Prostate gland (tissue), 2 donors: ENCODE measurements at regions not wholly inside any gene's neighbourhood (a gene's known extent, or its start where the extent isn't known, plus 50 kb on each side); places are given as distances from the start of the nearest gene placed in this dataset.
"Not testable (repeated sequence)": the region's sequence is repeated elsewhere in the genome, so short reads cannot be mapped to it uniquely, and the experiment has no call there.

Experiments used
- DNase-seq: peaks from one replicate; pipeline ENCODE4 v3.0.0-alpha.2; 2019; ENCODE audit warnings: low spot score
- H3K27ac ChIP-seq, 2 donors: fragments of 200-600 bp; sonication (generic); 2 replicates each; pipeline ENCODE4 v1.5.1; 2017 to 2019
- H3K27me3 ChIP-seq: fragments of 200-600 bp; sonication (generic); replicated peaks from 2 replicates; pipeline ENCODE4 v1.5.1; 2019; ENCODE audit not compliant: insufficient read depth
- H3K36me3 ChIP-seq, 2 donors: fragments of 200-600 bp; sonication (generic); 1 replicate in 1 of 2; 2 replicates in 1 of 2; pipeline versions ENCODE4 v1.5.1 to v1.8.1; 2017 to 2019
- H3K4me1 ChIP-seq: fragments of 200-600 bp; sonication (generic); replicated peaks from 2 replicates; pipeline ENCODE4 v1.5.1; 2019
- H3K4me3 ChIP-seq, 2 donors: fragments of 200-600 bp; sonication (generic); 2 replicates each; pipeline ENCODE4 v1.5.1; 2017 to 2019
- H3K9me3 ChIP-seq: fragments of 200-600 bp; sonication (generic); 2 replicates; pipeline ENCODE4 v1.5.1; 2017
- POLR2A ChIP-seq: fragments of 450-650 bp; IDR thresholded peaks from one replicate; pipeline ENCODE4 v1.6.1; 2016; ENCODE audit warnings: antibody characterized with exemption, mild to moderate bottlenecking
- POLR2AphosphoS5 ChIP-seq: sonication (generic); formaldehyde crosslinking; IDR thresholded peaks from one replicate; pipeline ENCODE4 v1.6.1; 2017; ENCODE audit warnings: antibody characterized with exemption
- WGBS: methylation state at CpG from one replicate; pipeline ENCODE4 v1.1.5; 2018; 5-methylcytosine and 5-hydroxymethylcytosine counted together
- intact Hi-C: fragments of 100-400 bp; cut with DNase I; formaldehyde crosslinking; loops from one replicate; pipeline ENCODE4 v1.14.2; 2022
- TF ChIP-seq, protein P1 (sequence below), 4 experiments: fragments of 200-600 bp in 2 of 4; fragments of 450-650 bp in 2 of 4; sonication (generic) in 2 of 4; IDR thresholded peaks; 1 replicate in 3 of 4; 2 replicates in 1 of 4; pipeline ENCODE4 v1.5.1; 2016 to 2019; ENCODE audit warnings: antibody characterized with exemption in 4 of 4, mild to moderate bottlenecking in 2 of 4, moderate library complexity in 2 of 4

DNA sequence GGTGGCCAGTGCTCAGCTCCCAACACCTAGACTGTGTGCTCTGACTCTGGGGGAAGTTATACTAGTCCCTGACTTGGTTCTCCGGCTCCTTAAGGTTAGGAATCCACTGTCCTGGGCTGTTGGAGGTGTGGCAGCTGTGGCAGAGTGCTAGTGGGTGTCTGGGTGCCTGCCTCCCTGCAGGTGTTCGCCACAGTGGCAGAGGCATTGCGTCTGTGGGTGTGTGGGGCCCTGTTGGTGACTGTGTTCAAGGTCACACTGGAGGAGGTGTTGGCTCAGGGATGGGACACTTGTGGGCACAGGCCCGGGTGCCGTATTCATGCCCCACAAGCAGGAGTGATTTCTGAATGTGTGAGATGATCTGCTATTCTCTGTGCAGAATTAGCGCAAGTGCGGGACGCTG lies 467.4 kb downstream of the TMEM121 start:
- H3K36me3 ChIP-seq = no peaks in the 10 kb centered on the region
- H3K4me1 ChIP-seq = no peaks in the 10 kb centered on the region
- 80% methylated on average over 8 of the region's 8 CpGs for WGBS
- TF ChIP-seq POLR2A (no peak), POLR2AphosphoS5 (no peak)
- TF ChIP-seq, protein P1, sequence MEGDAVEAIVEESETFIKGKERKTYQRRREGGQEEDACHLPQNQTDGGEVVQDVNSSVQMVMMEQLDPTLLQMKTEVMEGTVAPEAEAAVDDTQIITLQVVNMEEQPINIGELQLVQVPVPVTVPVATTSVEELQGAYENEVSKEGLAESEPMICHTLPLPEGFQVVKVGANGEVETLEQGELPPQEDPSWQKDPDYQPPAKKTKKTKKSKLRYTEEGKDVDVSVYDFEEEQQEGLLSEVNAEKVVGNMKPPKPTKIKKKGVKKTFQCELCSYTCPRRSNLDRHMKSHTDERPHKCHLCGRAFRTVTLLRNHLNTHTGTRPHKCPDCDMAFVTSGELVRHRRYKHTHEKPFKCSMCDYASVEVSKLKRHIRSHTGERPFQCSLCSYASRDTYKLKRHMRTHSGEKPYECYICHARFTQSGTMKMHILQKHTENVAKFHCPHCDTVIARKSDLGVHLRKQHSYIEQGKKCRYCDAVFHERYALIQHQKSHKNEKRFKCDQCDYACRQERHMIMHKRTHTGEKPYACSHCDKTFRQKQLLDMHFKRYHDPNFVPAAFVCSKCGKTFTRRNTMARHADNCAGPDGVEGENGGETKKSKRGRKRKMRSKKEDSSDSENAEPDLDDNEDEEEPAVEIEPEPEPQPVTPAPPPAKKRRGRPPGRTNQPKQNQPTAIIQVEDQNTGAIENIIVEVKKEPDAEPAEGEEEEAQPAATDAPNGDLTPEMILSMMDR (IDR thresholded peaks at IDR 0.05) = no peak
- intact Hi-C loops = no loop called here
- DNase-seq = no peak
- no peaks in the 10 kb centered on the region for H3K27me3 ChIP-seq
- no peak overlapping the region for H3K4me3 ChIP-seq
- no peak overlapping the region for H3K27ac ChIP-seq
- no peaks in the 10 kb centered on the region for H3K9me3 ChIP-seq

DNA sequence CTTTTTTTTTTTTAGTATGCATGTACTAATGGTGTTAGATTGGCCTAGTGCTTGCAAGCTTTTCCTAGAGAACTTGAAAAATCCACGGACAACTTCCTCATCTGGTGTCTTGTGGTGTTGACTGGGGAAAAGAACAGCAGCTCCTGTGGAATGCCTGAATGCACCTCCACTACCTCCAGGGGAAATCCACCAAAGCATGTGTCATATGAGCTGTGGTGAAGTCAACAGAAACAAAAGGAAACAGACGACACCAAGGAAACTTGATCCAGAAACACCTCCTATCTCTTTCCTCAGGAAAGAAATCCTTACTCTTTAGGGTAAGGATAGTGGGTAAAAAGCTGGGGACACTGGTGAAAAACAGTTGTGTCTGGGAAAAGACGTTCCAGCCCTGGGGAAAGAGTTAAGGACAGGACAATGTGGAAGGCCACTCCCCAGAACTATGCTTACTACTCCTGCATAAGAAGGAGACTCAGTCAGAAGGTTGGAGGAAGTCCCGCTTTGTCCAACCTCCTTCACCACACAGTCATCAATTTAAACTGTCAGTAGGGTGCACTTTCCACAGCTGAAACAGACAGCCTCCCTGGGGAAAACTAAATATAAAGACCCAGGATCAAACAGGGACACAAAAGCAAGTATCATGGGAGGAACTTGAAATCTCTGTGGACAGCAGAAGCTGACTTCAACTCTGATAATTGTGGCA lies 468.8 kb downstream of the TMEM121 start:
- H3K36me3 ChIP-seq, H3K27me3 ChIP-seq, H3K4me1 ChIP-seq, DNase-seq, H3K27ac ChIP-seq, intact Hi-C loops, H3K9me3 ChIP-seq, H3K4me3 ChIP-seq: not testable (repeated sequence)
- 37% methylated on average over 4 of the region's 4 CpGs for WGBS

DNA sequence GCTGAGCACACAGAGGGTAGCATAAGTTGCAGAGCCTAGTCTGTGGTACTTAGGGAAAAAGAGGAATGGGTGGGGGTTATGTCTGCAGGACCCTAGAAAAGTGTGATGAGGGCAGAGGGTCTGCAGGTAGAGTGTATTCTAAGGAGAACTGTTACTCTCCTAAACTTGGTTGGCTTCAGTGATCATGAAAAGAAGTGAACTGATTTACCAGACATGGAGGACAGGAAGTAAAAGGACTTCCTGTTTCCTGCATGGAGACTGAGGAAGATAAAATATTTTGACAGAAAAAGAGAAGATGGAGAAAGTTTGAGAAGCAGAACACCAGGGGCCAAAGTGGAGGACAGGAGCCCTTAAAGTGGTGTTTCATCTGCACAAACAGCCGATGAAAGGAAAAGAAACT lies 472.2 kb downstream of the TMEM121 start:
- intact Hi-C loops = not testable (repeated sequence)
- 88% methylated on average over 1 of the region's 1 CpG for WGBS

DNA sequence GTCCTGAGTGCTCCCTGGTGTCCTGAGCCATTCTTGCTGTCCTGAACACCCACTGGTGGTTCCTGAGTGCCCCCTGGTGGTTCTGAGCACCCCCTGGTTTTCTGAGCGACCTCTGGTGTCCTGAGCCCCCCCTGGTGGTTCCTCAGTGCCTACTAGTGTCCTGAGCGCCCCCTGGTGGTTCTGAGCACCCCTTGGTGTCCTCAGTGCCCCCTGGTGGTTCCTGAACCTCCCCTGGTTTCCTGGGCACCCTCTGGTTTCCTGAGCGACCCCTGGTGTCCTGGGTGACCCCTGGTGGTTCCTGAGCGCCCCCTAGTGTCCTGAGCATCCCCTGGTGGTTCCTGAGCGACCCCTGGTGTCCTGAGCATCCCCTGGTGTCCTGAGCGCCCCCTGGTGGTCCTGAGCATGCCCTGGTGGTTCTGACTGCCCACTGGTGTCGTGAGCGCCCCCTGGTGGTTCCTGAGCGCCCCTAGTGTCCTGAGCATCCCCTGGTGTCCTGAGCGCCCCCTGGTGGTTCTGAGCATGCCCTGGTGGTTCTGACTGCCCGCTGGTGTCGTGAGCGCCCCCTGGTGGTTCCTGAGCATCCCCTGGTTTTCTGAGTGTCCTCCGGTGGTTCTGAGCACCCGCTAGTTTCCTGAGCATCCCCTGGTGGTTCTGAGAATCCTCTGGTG lies 473.1 kb downstream of the TMEM121 start:
- H3K9me3 ChIP-seq = no peaks in the 10 kb centered on the region
- H3K4me1 ChIP-seq = no peaks in the 10 kb centered on the region
- no peak overlapping the region for H3K4me3 ChIP-seq
- no peaks in the 10 kb centered on the region for H3K27me3 ChIP-seq
- H3K27ac ChIP-seq = no peak overlapping the region
- intact Hi-C loops = no loop called here
- 60% methylated on average over 10 of the region's 15 CpGs for WGBS
- DNase-seq = no peak
- no peak for TF ChIP-seq POLR2AphosphoS5
- TF ChIP-seq, protein P1 (IDR thresholded peaks at IDR 0.05) = peak in 1 of 4 experiments; percentile 53
- H3K36me3 ChIP-seq = no peaks in the 10 kb centered on the region

More for the DNA sequence above, 472.2 kb downstream of the TMEM121 start:
- H3K4me3 ChIP-seq, H3K27ac ChIP-seq, H3K27me3 ChIP-seq, DNase-seq, H3K4me1 ChIP-seq, H3K36me3 ChIP-seq, H3K9me3 ChIP-seq: not testable (repeated sequence)

DNA sequence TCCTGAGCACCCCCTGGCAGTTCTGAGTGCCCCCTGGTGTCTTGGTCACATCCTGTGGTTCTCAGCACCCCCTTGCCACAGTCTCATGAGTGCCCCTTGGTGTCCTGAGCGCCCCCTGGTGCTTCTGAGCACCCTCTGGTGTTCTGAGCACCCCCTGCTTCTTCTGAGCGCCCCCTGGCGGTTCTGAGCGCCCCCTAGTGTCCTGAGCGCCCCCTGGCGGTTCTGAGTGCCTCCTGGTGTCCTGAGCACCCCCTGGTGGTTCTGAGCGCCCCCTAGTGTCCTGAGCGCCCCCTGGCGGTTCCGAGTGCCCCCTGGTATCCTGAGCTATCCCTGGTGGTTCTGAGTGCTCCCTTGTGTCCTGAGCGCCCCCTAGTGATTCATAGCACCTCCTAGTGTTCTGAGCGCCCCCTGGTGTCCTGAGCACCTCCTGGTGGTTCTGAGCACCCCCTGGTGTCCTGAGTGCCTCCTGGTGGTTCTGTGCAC lies 473.7 kb downstream of the TMEM121 start:
- H3K27ac ChIP-seq, H3K4me1 ChIP-seq, intact Hi-C loops, H3K4me3 ChIP-seq, H3K27me3 ChIP-seq, H3K36me3 ChIP-seq, H3K9me3 ChIP-seq, DNase-seq: not testable (repeated sequence)
- WGBS = 53% methylated on average over 7 of the region's 12 CpGs

DNA sequence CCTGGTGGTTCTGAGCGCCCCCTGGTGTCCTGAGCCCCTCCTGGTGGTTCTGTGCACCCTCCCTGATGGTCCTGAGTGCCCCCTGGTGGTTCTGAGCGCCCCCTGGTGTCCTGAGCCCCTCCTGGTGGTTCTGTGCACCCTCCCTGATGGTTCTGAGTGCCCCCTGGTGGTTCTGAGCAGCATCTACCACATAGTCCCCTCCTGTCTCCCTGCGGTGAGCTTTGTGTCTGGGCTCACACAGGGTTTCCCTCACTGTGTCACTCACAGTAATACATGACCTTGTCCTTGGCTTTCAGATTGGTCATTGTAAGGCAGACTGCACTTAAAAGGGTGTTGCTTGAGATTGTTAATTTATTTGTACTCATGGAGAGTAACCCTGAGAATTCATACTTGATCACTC lies 474.9 kb downstream of the TMEM121 start:
- H3K36me3 ChIP-seq, H3K27ac ChIP-seq, H3K9me3 ChIP-seq, H3K4me1 ChIP-seq, intact Hi-C loops, H3K4me3 ChIP-seq, DNase-seq, H3K27me3 ChIP-seq: not testable (repeated sequence)
- WGBS = no CpG with 5 or more reads among the region's 3 CpGs

DNA sequence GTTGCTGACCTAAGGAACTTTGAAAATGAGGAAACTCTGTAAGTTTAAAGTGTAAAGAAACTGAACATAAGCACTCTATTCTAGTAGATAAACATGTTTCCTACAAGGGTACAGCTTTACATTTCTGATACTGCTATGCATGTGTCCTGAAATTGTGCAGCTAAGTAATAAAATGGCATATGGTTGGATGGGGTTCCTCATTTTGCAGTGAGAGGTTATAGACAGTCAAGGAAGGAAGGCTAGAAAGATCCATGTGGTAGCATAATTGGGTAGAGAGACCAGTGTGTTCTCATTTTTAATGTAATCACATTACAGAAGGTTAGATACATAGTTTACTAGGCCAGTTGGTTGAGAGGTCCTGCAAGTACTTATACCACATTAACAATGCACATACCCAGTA lies 477.0 kb downstream of the TMEM121 start:
- no peak for DNase-seq
- no peak overlapping the region for H3K4me3 ChIP-seq
- no peaks in the 10 kb centered on the region for H3K27me3 ChIP-seq
- no peak overlapping the region for H3K27ac ChIP-seq
- H3K4me1 ChIP-seq = no peaks in the 10 kb centered on the region
- no peaks in the 10 kb centered on the region for H3K9me3 ChIP-seq
- TF ChIP-seq POLR2AphosphoS5 = no peak
- no peak for TF ChIP-seq POLR2A
- TF ChIP-seq, protein P1 (IDR thresholded peaks at IDR 0.05) = no peak
- intact Hi-C loops = no loop called here
- no peaks in the 10 kb centered on the region for H3K36me3 ChIP-seq

DNA sequence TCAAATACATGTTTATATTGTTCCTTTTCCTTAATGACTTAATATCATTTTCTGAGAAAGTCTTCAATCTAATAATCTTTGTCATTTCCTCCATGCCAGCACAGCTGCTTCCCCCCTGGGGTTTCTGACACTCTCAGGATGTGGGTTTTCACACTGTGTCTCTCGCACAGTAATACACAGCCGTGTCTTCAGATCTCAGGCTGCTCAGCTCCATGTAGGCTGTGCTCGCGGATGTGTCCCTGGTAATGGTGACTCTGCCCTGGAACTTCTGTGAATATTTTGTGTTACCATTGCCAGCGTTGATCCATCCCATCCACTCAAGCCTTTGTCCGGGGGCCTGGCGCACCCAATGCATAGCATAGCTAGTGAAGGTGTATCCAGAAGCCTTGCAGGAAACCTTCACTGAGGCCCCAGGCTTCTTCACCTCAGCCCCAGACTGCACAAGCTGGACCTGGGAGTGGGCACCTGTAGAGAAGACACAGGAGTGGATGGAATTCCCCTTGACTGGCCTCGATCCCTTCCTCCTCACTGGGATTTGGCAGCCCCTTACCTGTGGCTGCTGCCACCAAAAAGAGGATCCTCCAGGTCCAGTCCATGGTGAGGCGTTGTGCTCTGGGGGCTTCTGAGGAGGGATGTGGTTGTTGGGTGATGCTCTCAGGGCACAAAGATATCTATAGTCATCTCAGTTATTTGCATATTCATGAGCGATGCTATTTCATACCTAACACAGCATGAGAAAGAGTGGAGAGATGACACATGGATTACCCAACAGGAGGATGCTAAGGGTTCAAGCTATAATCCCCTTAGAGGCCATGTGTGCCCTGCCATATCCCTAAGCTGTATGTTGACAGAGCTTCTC lies 478.8 kb downstream of the TMEM121 start:
- DNase-seq, H3K9me3 ChIP-seq, H3K27me3 ChIP-seq, H3K36me3 ChIP-seq, H3K27ac ChIP-seq, intact Hi-C loops, H3K4me3 ChIP-seq, H3K4me1 ChIP-seq: not testable (repeated sequence)
- WGBS = 46% methylated on average over 8 of the region's 10 CpGs
